Upper lobe of right lung (tissue), 1 donor: ENCODE measurements at regions not wholly inside any gene's neighbourhood (a gene's known extent, or its start where the extent isn't known, plus 50 kb on each side); places are given as distances from the start of the nearest gene placed in this dataset.

Experiments
- ATAC-seq: fragments of 200-7000 bp; cut with Tn5 transposase; one replicate; pipeline ENCODE4 v1.9.1; 2020; ENCODE audit warnings: mild to moderate bottlenecking, moderate library complexity
- DNase-seq: peaks from one replicate; pipeline ENCODE4 v3.0.0-alpha.2; 2020
- H3K27ac ChIP-seq: fragments of 200-600 bp; one replicate; pipeline ENCODE4 v1.8.0; 2022
- H3K27me3 ChIP-seq: fragments of 200-600 bp; one replicate; pipeline ENCODE4 v1.8.0; 2022; ENCODE audit warnings: mild to moderate bottlenecking
- H3K36me3 ChIP-seq: fragments of 200-600 bp; one replicate; pipeline ENCODE4 v1.8.0; 2022
- H3K4me1 ChIP-seq: fragments of 200-600 bp; one replicate; pipeline ENCODE4 v1.8.0; 2022
- H3K4me3 ChIP-seq: fragments of 200-600 bp; one replicate; pipeline ENCODE4 v1.8.0; 2022; ENCODE audit warnings: mild to moderate bottlenecking
- H3K9me3 ChIP-seq: fragments of 200-600 bp; one replicate; pipeline ENCODE4 v1.8.0; 2022
- CTCF ChIP-seq: fragments of 200-600 bp; IDR thresholded peaks from one replicate; pipeline ENCODE4 v1.8.0; 2022; ENCODE audit warnings: antibody characterized with exemption
- intact Hi-C: fragments of 100-400 bp; cut with DNase I; formaldehyde crosslinking; loops from one replicate; pipeline ENCODE4 v1.11.0; 2022
- donor health status: DM: no; HTN: yes; CAD: no; lungs with severe emphysema.

- DNase-seq (no peak), ATAC-seq (peak; percentile 25)
- TF ChIP-seq CTCF: no peak
- Histone ChIP-seq H3K4me3 (no peak overlapping the region), H3K9me3 (no peaks in the 10 kb centered on the region), H3K36me3 (no peaks in the 10 kb centered on the region), H3K4me1 (no peaks in the 10 kb centered on the region), H3K27ac (no peak overlapping the region), H3K27me3 (no peaks in the 10 kb centered on the region)
- intact Hi-C loops: no loop called here
These were observed 548.9 kb downstream of the IRX1 start for GRCh38 chr5:4144411-4145007.

DNA sequence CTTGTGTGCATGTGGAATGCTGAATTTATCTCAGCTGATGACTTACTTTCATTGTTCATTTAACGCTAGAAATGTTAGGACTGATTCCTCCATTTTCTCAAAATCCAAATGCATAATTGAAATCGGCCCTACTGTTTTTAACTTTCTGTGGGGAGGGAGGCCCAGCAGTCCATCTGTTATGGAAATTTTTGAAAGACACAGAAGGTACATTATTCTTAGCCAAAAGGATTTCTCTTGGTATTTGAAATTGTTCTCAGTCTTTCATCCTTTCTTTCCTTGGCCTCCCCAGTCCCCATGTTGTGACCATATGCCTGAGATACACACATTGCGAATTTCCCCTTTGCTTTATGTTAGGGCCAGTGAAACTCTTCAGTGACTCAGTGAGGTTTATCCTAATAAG, 549.9 kb downstream of the IRX1 start:
- Histone ChIP-seq H3K27me3 (no peaks in the 10 kb centered on the region), H3K27ac (no peak overlapping the region), H3K4me3 (no peak overlapping the region), H3K9me3 (no peaks in the 10 kb centered on the region), H3K36me3 (no peaks in the 10 kb centered on the region), H3K4me1 (no peaks in the 10 kb centered on the region)
- DNase-seq: no peak
- intact Hi-C loops: no loop called here
- no peak for TF ChIP-seq CTCF
- no peak for ATAC-seq

- ATAC-seq: no peak
- TF ChIP-seq CTCF: no peak
- Histone ChIP-seq H3K9me3 (no peaks in the 10 kb centered on the region), H3K27me3 (no peaks in the 10 kb centered on the region), H3K36me3 (no peaks in the 10 kb centered on the region), H3K27ac (no peak overlapping the region), H3K4me3 (no peak overlapping the region), H3K4me1 (no peaks in the 10 kb centered on the region)
- intact Hi-C loops: no loop called here
- no peak for DNase-seq
These were observed 552.4 kb downstream of the IRX1 start for GRCh38 chr5:4148009-4148408.

DNA sequence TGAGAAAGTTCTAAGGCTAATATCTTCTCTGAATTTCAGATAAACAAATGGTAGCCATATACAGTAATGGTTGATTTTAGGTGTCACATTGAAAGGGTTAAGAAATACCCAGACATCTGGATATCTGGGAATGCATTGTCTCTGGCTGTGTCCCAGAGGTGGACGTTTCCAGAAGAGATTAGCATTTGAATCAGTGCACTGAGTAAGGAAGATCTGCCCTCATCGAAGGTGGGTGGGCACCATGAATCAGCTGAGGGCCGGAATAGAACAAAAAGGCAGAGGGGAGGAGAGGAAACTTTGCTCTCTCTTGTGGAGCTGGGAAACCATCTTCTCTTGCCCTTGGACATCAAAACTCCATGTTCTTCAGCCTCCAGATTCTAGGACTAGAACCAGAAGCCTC, 554.4 kb downstream of the IRX1 start:
- Histone ChIP-seq H3K36me3 (no peaks in the 10 kb centered on the region), H3K27me3 (no peaks in the 10 kb centered on the region), H3K4me3 (no peak overlapping the region), H3K4me1 (no peaks in the 10 kb centered on the region), H3K9me3 (no peaks in the 10 kb centered on the region), H3K27ac (no peak overlapping the region)
- DNase-seq (no peak), ATAC-seq (no peak)
- intact Hi-C loops: no loop called here
- TF ChIP-seq CTCF: no peak

DNA sequence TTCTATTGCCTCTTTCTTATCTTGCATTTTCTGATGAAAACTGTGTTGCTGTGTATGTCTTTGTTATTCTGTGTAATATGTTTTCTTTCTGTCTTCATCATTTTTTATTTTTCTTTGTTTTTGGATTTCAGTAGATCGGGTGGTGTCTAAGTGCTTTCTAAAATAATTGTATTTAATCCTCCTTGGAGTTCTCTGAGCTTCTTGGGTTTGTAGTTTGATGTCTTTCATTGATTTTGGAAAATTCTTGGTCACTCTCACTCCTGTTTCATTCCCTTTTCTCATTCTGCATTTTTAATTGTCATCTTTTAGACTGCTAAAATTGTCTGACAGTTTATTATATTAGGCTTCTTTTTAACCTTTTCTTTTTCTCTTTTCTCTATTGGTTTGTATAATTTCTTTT, 560.5 kb downstream of the IRX1 start:
- TF ChIP-seq CTCF: no peak

GRCh38 chr5:4156889-4157288, 561.3 kb downstream of the IRX1 start:
- H3K4me1 ChIP-seq: no peaks in the 10 kb centered on the region
- H3K36me3 ChIP-seq: no peaks in the 10 kb centered on the region
- intact Hi-C loops: no loop called here
- H3K27ac ChIP-seq: no peak overlapping the region
- no peaks in the 10 kb centered on the region for H3K9me3 ChIP-seq
- DNase-seq (no peak), ATAC-seq (no peak)
- H3K4me3 ChIP-seq: no peak overlapping the region
- TF ChIP-seq CTCF: no peak
- H3K27me3 ChIP-seq: no peaks in the 10 kb centered on the region

More for the DNA sequence above, 560.5 kb downstream of the IRX1 start:
- H3K4me3 ChIP-seq: no peak overlapping the region
- no peak for ATAC-seq
- no peaks in the 10 kb centered on the region for H3K27me3 ChIP-seq
- no peak overlapping the region for H3K27ac ChIP-seq
- H3K9me3 ChIP-seq: no peaks in the 10 kb centered on the region
- DNase-seq: no peak
- intact Hi-C loops: no loop called here
- H3K36me3 ChIP-seq: no peaks in the 10 kb centered on the region
- H3K4me1 ChIP-seq: no peaks in the 10 kb centered on the region
